ENCODE measurements at regions not wholly inside any gene's neighbourhood (a gene's known extent, or its start where the extent isn't known, plus 50 kb on each side); places are given as distances from the start of the nearest gene placed in this dataset.

GRCh38 chr7:136514776-136515175 is 353.7 kb upstream of the CHRM2 start:
- H3K4me3 Mint-ChIP-seq, result no peak overlapping the region
- H3K36me3 Mint-ChIP-seq (ENCODE audit: low read depth), result no peaks in the 10 kb centered on the region
- no peaks in the 10 kb centered on the region for H3K9me3 Mint-ChIP-seq
- no peak overlapping the region for H3K27ac Mint-ChIP-seq
- TF ChIP-seq, protein P1, sequence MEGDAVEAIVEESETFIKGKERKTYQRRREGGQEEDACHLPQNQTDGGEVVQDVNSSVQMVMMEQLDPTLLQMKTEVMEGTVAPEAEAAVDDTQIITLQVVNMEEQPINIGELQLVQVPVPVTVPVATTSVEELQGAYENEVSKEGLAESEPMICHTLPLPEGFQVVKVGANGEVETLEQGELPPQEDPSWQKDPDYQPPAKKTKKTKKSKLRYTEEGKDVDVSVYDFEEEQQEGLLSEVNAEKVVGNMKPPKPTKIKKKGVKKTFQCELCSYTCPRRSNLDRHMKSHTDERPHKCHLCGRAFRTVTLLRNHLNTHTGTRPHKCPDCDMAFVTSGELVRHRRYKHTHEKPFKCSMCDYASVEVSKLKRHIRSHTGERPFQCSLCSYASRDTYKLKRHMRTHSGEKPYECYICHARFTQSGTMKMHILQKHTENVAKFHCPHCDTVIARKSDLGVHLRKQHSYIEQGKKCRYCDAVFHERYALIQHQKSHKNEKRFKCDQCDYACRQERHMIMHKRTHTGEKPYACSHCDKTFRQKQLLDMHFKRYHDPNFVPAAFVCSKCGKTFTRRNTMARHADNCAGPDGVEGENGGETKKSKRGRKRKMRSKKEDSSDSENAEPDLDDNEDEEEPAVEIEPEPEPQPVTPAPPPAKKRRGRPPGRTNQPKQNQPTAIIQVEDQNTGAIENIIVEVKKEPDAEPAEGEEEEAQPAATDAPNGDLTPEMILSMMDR (IDR thresholded peaks at IDR 0.05), result no peak
- no peak for DNase-seq
- peaks cover 1% of the 10 kb centered on the region for H3K4me1 Mint-ChIP-seq
- H3K27me3 Mint-ChIP-seq (ENCODE audit: low read depth, poor library complexity), result no peaks in the 10 kb centered on the region

GRCh38 chr7:136513744-136514143 is 354.7 kb upstream of the CHRM2 start:
- H3K27me3 Mint-ChIP-seq (ENCODE audit: low read depth, poor library complexity), result no peaks in the 10 kb centered on the region
- peaks cover 6% of the 10 kb centered on the region for H3K4me1 Mint-ChIP-seq
- TF ChIP-seq, protein P1 (IDR thresholded peaks at IDR 0.05), result no peak
- no peak overlapping the region for H3K4me3 Mint-ChIP-seq
- no peak overlapping the region for H3K27ac Mint-ChIP-seq
- no peaks in the 10 kb centered on the region for H3K36me3 Mint-ChIP-seq (ENCODE audit: low read depth)
- no peaks in the 10 kb centered on the region for H3K9me3 Mint-ChIP-seq
- no peak for DNase-seq

GRCh38 chr7:136509466-136509865 is 359.0 kb upstream of the CHRM2 start:
- Mint-ChIP-seq H3K4me1 (peaks cover 6% of the 10 kb centered on the region), H3K4me3 (no peak overlapping the region), H3K9me3 (no peaks in the 10 kb centered on the region), H3K27me3 (ENCODE audit: low read depth, poor library complexity) (no peaks in the 10 kb centered on the region), H3K36me3 (ENCODE audit: low read depth) (no peaks in the 10 kb centered on the region), H3K27ac (peak overlapping the region; percentile 58)
- no peak for DNase-seq
- TF ChIP-seq, protein P1 (IDR thresholded peaks at IDR 0.05), result no peak

GRCh38 chr7:136502162-136502561 is 366.3 kb upstream of the CHRM2 start:
- TF ChIP-seq, protein P1 (IDR thresholded peaks at IDR 0.05), result no peak
- H3K27ac Mint-ChIP-seq, result no peak overlapping the region
- no peaks in the 10 kb centered on the region for H3K4me1 Mint-ChIP-seq
- no peaks in the 10 kb centered on the region for H3K27me3 Mint-ChIP-seq (ENCODE audit: low read depth, poor library complexity)
- no peaks in the 10 kb centered on the region for H3K36me3 Mint-ChIP-seq (ENCODE audit: low read depth)
- H3K4me3 Mint-ChIP-seq, result no peak overlapping the region
- DNase-seq, result no peak
- no peaks in the 10 kb centered on the region for H3K9me3 Mint-ChIP-seq

- no peaks in the 10 kb centered on the region for H3K9me3 Mint-ChIP-seq
- TF ChIP-seq, protein P1 (IDR thresholded peaks at IDR 0.05), result no peak
- no peak for DNase-seq
- H3K27ac Mint-ChIP-seq, result no peak overlapping the region
- H3K27me3 Mint-ChIP-seq (ENCODE audit: low read depth, poor library complexity), result no peaks in the 10 kb centered on the region
- no peaks in the 10 kb centered on the region for H3K4me1 Mint-ChIP-seq
- no peaks in the 10 kb centered on the region for H3K36me3 Mint-ChIP-seq (ENCODE audit: low read depth)
- H3K4me3 Mint-ChIP-seq, result no peak overlapping the region
Measured at GRCh38 chr7:136501151-136501550, 367.3 kb upstream of the CHRM2 start.

- Mint-ChIP-seq H3K36me3 (ENCODE audit: low read depth) (no peaks in the 10 kb centered on the region), H3K9me3 (no peaks in the 10 kb centered on the region), H3K27me3 (ENCODE audit: low read depth, poor library complexity) (no peaks in the 10 kb centered on the region), H3K27ac (no peak overlapping the region), H3K4me3 (no peak overlapping the region), H3K4me1 (no peaks in the 10 kb centered on the region)
- DNase-seq, result no peak
- TF ChIP-seq, protein P1 (IDR thresholded peaks at IDR 0.05), result no peak
Measured at GRCh38 chr7:136496551-136496950, 371.9 kb upstream of the CHRM2 start.
